ENCODE measurements at regions not wholly inside any gene's neighbourhood (a gene's known extent, or its start where the extent isn't known, plus 50 kb on each side); places are given as distances from the start of the nearest gene placed in this dataset.

- TF ChIP-seq, protein P1, sequence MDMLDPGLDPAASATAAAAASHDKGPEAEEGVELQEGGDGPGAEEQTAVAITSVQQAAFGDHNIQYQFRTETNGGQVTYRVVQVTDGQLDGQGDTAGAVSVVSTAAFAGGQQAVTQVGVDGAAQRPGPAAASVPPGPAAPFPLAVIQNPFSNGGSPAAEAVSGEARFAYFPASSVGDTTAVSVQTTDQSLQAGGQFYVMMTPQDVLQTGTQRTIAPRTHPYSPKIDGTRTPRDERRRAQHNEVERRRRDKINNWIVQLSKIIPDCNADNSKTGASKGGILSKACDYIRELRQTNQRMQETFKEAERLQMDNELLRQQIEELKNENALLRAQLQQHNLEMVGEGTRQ (CRISPR knock-in tag; IDR thresholded peaks at IDR 0.05): no peak
- TF ChIP-seq SIN3A (IDR thresholded peaks at IDR 0.05; ENCODE audit: borderline replicate concordance in 2 of 2, control insufficient read depth in 1 of 2, low read depth in 2 of 2, low read length in 2 of 2) (no peak), TEAD2 (tag; IDR thresholded peaks at IDR 0.05) (no peak), WHSC1 (IDR thresholded peaks at IDR 0.05; ENCODE audit: low read length) (no peak), BRCA1 (IDR thresholded peaks at IDR 0.05) (no peak), BRCA1 (CRISPR knock-in tag; IDR thresholded peaks at IDR 0.05) (no peak)
- TF ChIP-seq, protein P2, sequence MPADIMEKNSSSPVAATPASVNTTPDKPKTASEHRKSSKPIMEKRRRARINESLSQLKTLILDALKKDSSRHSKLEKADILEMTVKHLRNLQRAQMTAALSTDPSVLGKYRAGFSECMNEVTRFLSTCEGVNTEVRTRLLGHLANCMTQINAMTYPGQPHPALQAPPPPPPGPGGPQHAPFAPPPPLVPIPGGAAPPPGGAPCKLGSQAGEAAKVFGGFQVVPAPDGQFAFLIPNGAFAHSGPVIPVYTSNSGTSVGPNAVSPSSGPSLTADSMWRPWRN (IDR thresholded peaks at IDR 0.05; ENCODE audit: low read depth): no peak
- TF ChIP-seq, protein P3, sequence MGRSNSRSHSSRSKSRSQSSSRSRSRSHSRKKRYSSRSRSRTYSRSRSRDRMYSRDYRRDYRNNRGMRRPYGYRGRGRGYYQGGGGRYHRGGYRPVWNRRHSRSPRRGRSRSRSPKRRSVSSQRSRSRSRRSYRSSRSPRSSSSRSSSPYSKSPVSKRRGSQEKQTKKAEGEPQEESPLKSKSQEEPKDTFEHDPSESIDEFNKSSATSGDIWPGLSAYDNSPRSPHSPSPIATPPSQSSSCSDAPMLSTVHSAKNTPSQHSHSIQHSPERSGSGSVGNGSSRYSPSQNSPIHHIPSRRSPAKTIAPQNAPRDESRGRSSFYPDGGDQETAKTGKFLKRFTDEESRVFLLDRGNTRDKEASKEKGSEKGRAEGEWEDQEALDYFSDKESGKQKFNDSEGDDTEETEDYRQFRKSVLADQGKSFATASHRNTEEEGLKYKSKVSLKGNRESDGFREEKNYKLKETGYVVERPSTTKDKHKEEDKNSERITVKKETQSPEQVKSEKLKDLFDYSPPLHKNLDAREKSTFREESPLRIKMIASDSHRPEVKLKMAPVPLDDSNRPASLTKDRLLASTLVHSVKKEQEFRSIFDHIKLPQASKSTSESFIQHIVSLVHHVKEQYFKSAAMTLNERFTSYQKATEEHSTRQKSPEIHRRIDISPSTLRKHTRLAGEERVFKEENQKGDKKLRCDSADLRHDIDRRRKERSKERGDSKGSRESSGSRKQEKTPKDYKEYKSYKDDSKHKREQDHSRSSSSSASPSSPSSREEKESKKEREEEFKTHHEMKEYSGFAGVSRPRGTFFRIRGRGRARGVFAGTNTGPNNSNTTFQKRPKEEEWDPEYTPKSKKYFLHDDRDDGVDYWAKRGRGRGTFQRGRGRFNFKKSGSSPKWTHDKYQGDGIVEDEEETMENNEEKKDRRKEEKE (IDR thresholded peaks at IDR 0.05; ENCODE audit: borderline replicate concordance in 1 of 2, control insufficient read depth in 1 of 2, low read depth in 2 of 2, low read length in 1 of 2): no peak
- TF ChIP-seq, protein P4, sequence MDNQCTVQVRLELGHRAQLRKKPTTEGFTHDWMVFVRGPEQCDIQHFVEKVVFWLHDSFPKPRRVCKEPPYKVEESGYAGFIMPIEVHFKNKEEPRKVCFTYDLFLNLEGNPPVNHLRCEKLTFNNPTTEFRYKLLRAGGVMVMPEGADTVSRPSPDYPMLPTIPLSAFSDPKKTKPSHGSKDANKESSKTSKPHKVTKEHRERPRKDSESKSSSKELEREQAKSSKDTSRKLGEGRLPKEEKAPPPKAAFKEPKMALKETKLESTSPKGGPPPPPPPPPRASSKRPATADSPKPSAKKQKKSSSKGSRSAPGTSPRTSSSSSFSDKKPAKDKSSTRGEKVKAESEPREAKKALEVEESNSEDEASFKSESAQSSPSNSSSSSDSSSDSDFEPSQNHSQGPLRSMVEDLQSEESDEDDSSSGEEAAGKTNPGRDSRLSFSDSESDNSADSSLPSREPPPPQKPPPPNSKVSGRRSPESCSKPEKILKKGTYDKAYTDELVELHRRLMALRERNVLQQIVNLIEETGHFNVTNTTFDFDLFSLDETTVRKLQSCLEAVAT (IDR thresholded peaks at IDR 0.05): no peak
Measured at GRCh38 chr18:23369266-23369665, 83.8 kb upstream of the RIOK3 start (continued).

All from K562 (cell line).